PC-9 (cell line): ENCODE measurements at regions not wholly inside any gene's neighbourhood (a gene's known extent, or its start where the extent isn't known, plus 50 kb on each side); places are given as distances from the start of the nearest gene placed in this dataset.

ENCODE experiments used
- BruUV-seq: library from RNA; stranded (reverse); fragments of 400-500 nt; replicated peaks from 2 replicates; lab custom pipeline; 2021; lab: Mats Ljungman, UMichigan
- CTCF ChIA-PET: fragments of 300-600 bp; sonication (Branson Sonifier 250); formaldehyde crosslinking; loops from one replicate; lab custom pipeline; 2022; ENCODE audit warnings: antibody characterized with exemption; lab: Charles Lee
- POLR2A ChIA-PET: fragments of 300-600 bp; sonication (Branson Sonifier 250); formaldehyde crosslinking; loops from one replicate; lab custom pipeline; 2022; ENCODE audit warnings: antibody characterized with exemption; ENCODE audit not compliant: unreplicated experiment; lab: Charles Lee
- DNase-seq, 2 experiments: peaks; one replicate each; pipeline versions ENCODE4 v3.0.0 to v3.0.0-alpha.2; 2015 to 2022; ENCODE audit warnings: mixed read lengths in 1 of 2
- H2AFZ ChIP-seq: fragments of 200-600 bp; sonication (generic); 2 replicates; pipeline ENCODE4 v1.8.1; 2017; ENCODE audit warnings: antibody characterized with exemption
- H3F3A ChIP-seq: fragments of 200-600 bp; sonication (generic); 2 replicates; pipeline ENCODE4 v1.8.1; 2017; ENCODE audit warnings: antibody characterized with exemption, mild to moderate bottlenecking, low read depth; ENCODE audit not compliant: insufficient read depth
- H3K27ac ChIP-seq: fragments of 200-600 bp; sonication (generic); 2 replicates; pipeline ENCODE4 v1.6.1; 2016; ENCODE audit warnings: mixed run types
- H3K27me3 ChIP-seq: fragments of 200-600 bp; sonication (generic); 2 replicates; pipeline ENCODE4 v1.6.1; 2016; ENCODE audit warnings: low read depth, mixed run types; ENCODE audit not compliant: insufficient read depth
- H3K36me3 ChIP-seq: fragments of 200-600 bp; sonication (generic); 2 replicates; pipeline ENCODE4 v1.6.1; 2016; ENCODE audit warnings: low read depth, mixed run types
- H3K4me1 ChIP-seq: fragments of 200-600 bp; sonication (generic); replicated peaks from 2 replicates; pipeline ENCODE4 v1.6.1; 2016; ENCODE audit warnings: mixed run types; ENCODE audit not compliant: insufficient read depth
- H3K4me2 ChIP-seq: fragments of 200-600 bp; sonication (generic); 2 replicates; pipeline ENCODE4 v1.6.1; 2017; ENCODE audit warnings: mixed run types
- H3K4me3 ChIP-seq: fragments of 200-600 bp; sonication (generic); 2 replicates; pipeline ENCODE4 v1.6.1; 2016; ENCODE audit warnings: mixed run types
- H3K79me2 ChIP-seq: fragments of 200-600 bp; sonication (generic); 2 replicates; pipeline ENCODE4 v1.6.1; 2017; ENCODE audit warnings: low read depth, mixed run types
- H3K9me2 ChIP-seq: fragments of 200-600 bp; sonication (generic); 2 replicates; pipeline ENCODE4 v1.8.1; 2017; ENCODE audit warnings: mild to moderate bottlenecking; ENCODE audit not compliant: insufficient read depth
- H3K9me3 ChIP-seq: fragments of 200-600 bp; sonication (generic); 2 replicates; pipeline ENCODE4 v1.8.1; 2016; ENCODE audit warnings: low read depth; ENCODE audit not compliant: insufficient read depth
- H4K20me1 ChIP-seq: fragments of 200-600 bp; sonication (generic); 2 replicates; pipeline ENCODE4 v1.8.1; 2017; ENCODE audit not compliant: insufficient read depth
- CTCF ChIP-seq: fragments of 200-600 bp; sonication (generic); conservative IDR thresholded peaks from 2 replicates; pipeline ENCODE4 v1.6.1; 2017; ENCODE audit warnings: mixed run types, antibody characterized with exemption, mild to moderate bottlenecking, moderate library complexity
- EZH2 ChIP-seq: fragments of 200-600 bp; sonication (generic); IDR thresholded peaks from 2 replicates; pipeline ENCODE4 v1.8.0; 2017; ENCODE audit warnings: antibody characterized with exemption, low read depth
- intact Hi-C: fragments of 100-400 bp; cut with micrococcal nuclease; formaldehyde crosslinking; loops from one replicate; pipeline ENCODE4 v1.10.0; 2022; ENCODE audit not compliant: unreplicated experiment

GRCh38 chr1:36609241-36610027, 126.7 kb upstream of the CSF3R start:
- no peak overlapping the region for H2AFZ ChIP-seq
- H3K36me3 ChIP-seq: no peaks in the 10 kb centered on the region
- no peaks in the 10 kb centered on the region for H3K9me2 ChIP-seq
- H3F3A ChIP-seq: no peaks in the 10 kb centered on the region
- ChIA-PET CTCF (no interaction called here), POLR2A (interaction anchor here (0.6 kb wide), 1 partner anchor 40 kb away, joined by 3 read pairs; no protein-coding TSS in a partner anchor)
- H3K27me3 ChIP-seq: peaks cover 40% of the 10 kb centered on the region
- H3K27ac ChIP-seq: no peak overlapping the region
- no TSS peak for BruUV-seq
- H4K20me1 ChIP-seq: no peaks in the 10 kb centered on the region
- H3K79me2 ChIP-seq: no peaks in the 10 kb centered on the region
- no peak overlapping the region for H3K4me3 ChIP-seq
- TF ChIP-seq EZH2 (no peak), CTCF (peak; percentile 80)
- H3K4me1 ChIP-seq: no peaks in the 10 kb centered on the region
- peak; percentile 43 to 56 for DNase-seq
- no peaks in the 10 kb centered on the region for H3K9me3 ChIP-seq
- intact Hi-C loops: no loop called here
- H3K4me2 ChIP-seq: no peak overlapping the region

- no peaks in the 10 kb centered on the region; the same call in 1 of the 2 replicates for H4K20me1 ChIP-seq
- H3K9me3 ChIP-seq: no peaks in the 10 kb centered on the region
- peaks cover 35% of the 10 kb centered on the region for H3K27me3 ChIP-seq
- no peaks in the 10 kb centered on the region for H3K79me2 ChIP-seq
- H2AFZ ChIP-seq: no peak overlapping the region
- ChIA-PET POLR2A (no interaction called here), CTCF (no interaction called here)
- no peak overlapping the region for H3K4me3 ChIP-seq
- H3K9me2 ChIP-seq: no peaks in the 10 kb centered on the region
- BruUV-seq: no TSS peak
- H3K4me2 ChIP-seq: no peak overlapping the region
- no peak overlapping the region for H3K27ac ChIP-seq
- H3K36me3 ChIP-seq: no peaks in the 10 kb centered on the region
- intact Hi-C loops: no loop called here
- H3K4me1 ChIP-seq: no peaks in the 10 kb centered on the region
- H3F3A ChIP-seq: no peaks in the 10 kb centered on the region
- TF ChIP-seq CTCF (no peak), EZH2 (no peak)
- no peak for DNase-seq
Measured at GRCh38 chr1:36608272-36608671, 125.6 kb upstream of the CSF3R start.

GRCh38 chr1:36607263-36607651, 124.5 kb upstream of the CSF3R start:
- Histone ChIP-seq H3F3A (no peaks in the 10 kb centered on the region), H3K9me2 (no peaks in the 10 kb centered on the region), H3K27me3 (peaks cover 36% of the 10 kb centered on the region), H2AFZ (no peak overlapping the region), H3K27ac (no peak overlapping the region), H4K20me1 (no peaks in the 10 kb centered on the region; the same call in 1 of the 2 replicates), H3K36me3 (no peaks in the 10 kb centered on the region), H3K4me2 (no peak overlapping the region), H3K9me3 (no peaks in the 10 kb centered on the region), H3K79me2 (no peaks in the 10 kb centered on the region), H3K4me1 (no peaks in the 10 kb centered on the region), H3K4me3 (no peak overlapping the region)
- TF ChIP-seq EZH2: no peak
- no peak for TF ChIP-seq CTCF
- ChIA-PET CTCF (no interaction called here), POLR2A (interaction anchor here (0.6 kb wide), 1 partner anchor 220 kb away, joined by 4 read pairs; no protein-coding TSS in a partner anchor)
- no peak for DNase-seq
- intact Hi-C loops: no loop called here
- no TSS peak for BruUV-seq
